NB4 (cell line): ENCODE measurements at regions not wholly inside any gene's neighbourhood (a gene's known extent, or its start where the extent isn't known, plus 50 kb on each side); places are given as distances from the start of the nearest gene placed in this dataset.

Experiments used
- CTCF ChIP-seq: IDR thresholded peaks from one replicate; pipeline ENCODE4 v1.5.1; 2012; ENCODE audit warnings: low read depth, low read length
- MAX ChIP-seq: IDR thresholded peaks from 2 replicates; pipeline ENCODE4 v1.6.1; 2011; ENCODE audit warnings: low read depth, low read length
- MYC ChIP-seq: IDR thresholded peaks from 2 replicates; pipeline ENCODE4 v1.6.1; 2011; ENCODE audit warnings: low read depth, low read length
- POLR2A ChIP-seq: IDR thresholded peaks from 2 replicates; pipeline ENCODE4 v1.6.1; 2011; ENCODE audit warnings: mild to moderate bottlenecking; ENCODE audit not compliant: insufficient read length; ENCODE audit errors: extremely low read depth

- TF ChIP-seq CTCF, result peak; percentile 16
- TF ChIP-seq POLR2A, result no peak
- TF ChIP-seq MAX, result no peak
- no peak for TF ChIP-seq MYC
Observed at GRCh38 chr7:142519079-142520078, 229.9 kb upstream of the PRSS1 start.
